HG03064 (cell line): ENCODE measurements at regions not wholly inside any gene's neighbourhood (a gene's known extent, or its start where the extent isn't known, plus 50 kb on each side); places are given as distances from the start of the nearest gene placed in this dataset.
"Not testable (repeated sequence)": the region's sequence is repeated elsewhere in the genome, so short reads cannot be mapped to it uniquely, and the experiment has no call there.

Source experiments
- ATAC-seq: cut with Tn5 transposase; IDR thresholded peaks from one replicate; pipeline ENCODE4 v1.9.1; 2021; ENCODE audit warnings: low read depth; ENCODE audit not compliant: unreplicated experiment

DNA sequence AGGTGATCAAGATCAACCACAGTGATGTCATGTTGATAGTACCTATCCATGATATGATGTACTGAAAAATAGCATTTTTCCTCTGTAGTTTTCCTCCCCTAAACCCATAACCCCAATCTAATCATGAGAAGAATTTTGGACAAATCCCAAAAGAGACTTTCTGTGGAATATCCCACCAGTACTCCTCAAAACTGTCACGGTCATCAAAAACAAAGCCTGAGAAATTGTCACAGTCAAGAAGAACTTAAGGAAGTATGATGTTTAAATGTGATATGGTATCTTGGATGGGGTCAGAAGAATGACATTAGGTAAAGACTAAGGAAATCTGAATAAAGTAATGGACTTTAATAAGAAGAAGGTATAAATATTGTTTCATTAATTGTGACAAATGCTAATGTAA is 248.8 kb downstream of the RMST start:
- no peak for ATAC-seq

DNA sequence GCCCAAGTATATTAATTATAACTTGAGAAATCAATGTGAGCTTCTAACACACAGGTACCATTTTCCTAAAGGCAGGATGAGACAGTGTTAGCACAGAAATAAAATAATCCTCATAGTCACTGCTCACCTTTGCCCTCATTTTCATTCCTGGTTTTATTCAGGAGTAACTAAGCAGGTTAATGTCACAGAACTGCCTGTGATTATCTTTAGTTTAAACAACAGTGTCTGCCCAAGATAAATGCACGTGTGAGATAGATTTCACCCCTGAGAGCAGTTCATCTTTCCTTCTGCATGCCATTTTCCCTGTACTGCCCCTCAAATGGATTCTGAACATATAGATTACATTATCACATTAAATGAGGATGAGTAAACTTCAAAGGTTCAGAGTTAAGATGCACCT is 250.7 kb downstream of the RMST start:
- no peak for ATAC-seq

DNA sequence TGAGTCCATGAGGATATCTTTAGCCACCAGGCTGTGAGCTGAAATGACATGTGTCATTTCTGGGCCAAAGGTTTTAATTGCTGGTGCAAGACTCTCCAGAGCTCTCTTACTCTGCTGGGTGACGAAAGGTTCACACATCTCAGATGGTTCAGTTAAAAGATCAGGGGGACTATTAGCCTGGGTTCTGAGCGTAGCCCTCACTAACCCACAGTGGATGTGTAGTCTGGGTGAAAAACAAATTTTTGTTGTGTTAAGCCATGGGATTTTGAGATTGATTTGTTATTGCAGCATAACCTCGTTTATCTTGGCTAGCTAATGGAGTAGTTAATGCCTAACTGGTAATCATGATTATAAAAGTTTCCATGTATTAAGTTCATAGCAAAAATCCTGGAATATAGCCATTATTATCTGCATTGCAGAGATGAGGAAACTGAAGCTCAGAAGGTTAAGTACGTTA is 251.5 kb downstream of the RMST start:
- ATAC-seq, result no peak

DNA sequence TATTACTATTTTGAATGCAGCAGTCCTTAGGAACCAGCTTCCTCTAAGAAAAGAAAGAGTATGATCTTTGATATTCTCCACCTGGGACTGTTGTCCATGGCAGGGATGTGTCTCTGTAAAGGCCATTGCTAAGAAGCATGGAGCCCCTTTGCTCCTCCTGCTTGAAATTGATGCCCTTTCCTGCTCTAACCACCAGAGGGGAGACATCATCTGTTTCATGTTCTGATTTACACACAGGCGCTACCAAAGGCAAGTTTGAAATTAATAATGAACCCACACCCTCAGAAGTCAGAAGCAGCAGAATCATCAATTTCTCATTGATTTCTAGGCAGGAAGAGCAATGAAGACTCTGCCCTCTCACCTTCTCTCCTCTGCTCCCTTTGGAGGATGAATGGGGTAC is 253.8 kb downstream of the RMST start:
- no peak for ATAC-seq

DNA sequence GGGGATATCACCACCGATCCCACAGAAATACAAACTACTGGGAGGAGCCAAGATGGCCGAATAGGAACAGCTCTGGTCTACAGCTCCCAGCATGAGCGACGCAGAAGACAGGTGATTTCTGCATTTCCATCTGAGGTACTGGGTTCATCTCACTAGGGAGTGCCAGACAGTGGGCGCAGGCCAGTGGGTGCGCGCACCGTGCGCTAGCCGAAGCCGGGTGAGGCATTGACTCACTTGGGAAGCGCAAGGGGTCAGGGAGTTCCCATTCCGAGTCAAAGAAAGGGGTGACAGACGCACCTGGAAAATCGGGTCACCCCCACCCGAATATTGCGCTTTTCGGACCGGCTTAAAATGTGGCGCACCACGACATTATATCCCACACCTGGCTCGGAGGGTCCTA is 261.2 kb downstream of the RMST start:
- ATAC-seq, result not testable (repeated sequence)

DNA sequence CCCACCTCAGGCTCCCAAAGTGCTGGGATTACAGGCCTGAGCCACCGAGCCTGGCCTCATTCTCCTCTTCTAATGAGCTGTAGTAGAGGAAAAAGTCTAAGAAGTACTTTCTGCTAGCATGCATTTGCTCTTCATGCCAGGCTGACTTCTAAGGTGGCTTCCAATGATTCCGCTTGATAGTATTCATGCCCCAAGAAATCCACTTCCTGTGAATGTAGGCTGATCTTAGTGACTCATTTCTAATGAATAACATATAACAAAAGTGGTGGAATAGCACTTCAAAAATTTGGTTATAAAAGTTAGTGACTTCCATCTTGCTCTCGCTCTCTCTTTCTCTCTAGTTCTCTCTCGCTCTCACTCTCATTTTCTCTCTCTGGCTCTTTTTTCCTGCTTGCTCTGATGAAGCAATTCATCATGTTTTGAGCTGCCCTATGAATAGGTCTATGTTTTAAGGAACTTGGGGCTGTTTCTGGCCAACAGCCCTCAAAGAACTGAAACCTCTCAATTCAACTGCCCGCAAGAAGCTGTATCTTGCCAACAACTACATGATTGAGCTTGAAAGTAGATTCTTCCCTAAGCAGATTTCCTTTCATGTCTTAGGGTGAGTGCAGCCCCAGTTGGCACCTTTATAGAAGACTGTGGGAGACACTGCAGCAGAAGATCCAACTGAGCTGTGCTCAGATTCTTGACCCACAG is 282.9 kb downstream of the RMST start:
- no peak for ATAC-seq

DNA sequence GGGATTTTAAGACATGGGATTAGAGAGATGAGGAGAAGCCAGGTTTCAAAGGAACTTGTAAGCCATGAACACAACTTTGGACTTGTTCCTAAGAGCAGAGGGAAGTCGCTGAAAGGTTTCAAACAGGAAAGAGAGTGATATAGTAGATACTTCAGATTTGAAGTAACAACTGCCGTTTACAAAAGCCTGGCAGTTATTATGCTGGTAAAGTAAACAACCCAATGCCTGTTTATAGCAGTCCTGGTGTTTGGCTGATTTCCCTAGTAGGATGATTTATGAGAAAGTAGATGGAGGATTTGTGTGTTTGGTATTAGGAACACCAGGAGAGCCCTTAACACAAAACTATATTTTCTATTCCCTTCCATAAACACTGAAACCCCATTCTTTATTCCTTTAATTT is 285.7 kb downstream of the RMST start:
- no peak for ATAC-seq

DNA sequence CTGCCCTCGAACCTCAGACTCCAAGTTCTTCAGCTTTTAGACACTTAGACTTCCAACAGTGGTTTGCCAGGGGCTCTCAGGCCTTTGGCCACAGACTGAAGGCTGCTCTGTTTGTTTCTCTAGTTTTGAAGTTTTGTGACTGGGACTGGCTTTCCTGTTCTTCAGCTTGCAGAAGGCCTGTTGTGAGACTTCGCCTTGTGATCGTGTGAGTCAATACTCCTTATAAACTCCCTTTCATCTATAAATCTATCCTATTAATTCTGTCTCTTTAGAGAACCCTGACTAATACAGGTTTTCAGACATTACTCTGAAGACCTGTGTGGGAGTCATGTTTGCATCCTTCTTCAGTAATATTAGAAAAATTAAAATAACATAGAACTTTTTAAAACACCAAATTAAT is 289.1 kb downstream of the RMST start:
- ATAC-seq, result no peak

DNA sequence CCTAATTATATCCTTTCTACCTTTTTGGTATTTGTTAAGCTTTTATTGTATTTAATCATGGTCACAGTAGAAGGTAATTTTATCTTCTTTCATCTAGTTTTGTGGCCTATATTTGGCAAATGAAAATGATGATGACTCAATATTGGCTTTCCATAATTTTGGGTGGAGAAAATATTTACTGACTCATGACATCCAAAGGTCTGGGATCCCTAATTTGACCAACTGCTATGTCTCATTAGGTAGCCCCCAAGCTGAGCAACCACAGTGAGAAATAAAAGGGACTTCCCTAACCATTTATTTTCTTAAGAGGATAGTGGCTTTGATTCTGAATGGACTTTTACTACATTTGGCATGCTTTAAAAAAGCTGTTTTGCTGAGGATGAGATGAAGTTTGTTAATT is 289.5 kb downstream of the RMST start:
- no peak for ATAC-seq

DNA sequence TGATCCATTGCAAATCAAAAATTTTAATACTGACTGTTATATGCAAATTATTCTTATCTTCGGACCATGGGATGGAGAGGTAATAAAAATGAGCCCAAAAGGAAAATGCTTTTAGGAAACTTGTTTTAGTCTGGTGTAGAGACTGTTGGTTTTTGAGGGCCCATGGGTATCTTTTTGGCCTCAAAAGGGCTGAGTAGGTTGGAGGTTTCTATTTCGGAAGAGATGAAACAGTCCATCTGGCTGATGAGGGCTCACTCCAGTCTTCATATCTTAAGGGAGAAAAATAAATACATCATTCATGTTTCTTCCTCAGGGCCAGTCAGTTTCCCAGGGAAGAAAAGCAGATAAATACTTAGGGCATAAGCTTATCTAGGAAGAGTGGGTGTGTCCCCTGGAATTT is 290.7 kb downstream of the RMST start:
- no peak for ATAC-seq

DNA sequence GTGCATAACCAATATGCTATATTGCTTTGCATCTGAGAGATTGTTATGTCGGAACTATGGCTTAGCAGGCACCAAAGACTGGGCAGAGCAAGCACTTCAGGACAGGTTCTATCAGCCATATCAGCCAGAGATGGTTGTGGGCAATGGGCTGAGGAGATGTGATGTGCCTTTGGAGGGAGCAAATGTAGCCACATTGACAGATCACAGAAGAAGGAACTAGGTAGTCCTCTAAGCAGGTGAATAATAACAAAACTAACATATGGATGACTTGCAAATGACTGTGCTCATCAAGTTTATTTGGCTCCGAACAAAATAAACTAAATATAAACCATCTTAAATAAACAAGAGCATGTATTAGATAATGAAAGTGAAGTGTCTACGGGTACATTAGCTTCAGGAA is 291.7 kb downstream of the RMST start:
- ATAC-seq, result no peak

DNA sequence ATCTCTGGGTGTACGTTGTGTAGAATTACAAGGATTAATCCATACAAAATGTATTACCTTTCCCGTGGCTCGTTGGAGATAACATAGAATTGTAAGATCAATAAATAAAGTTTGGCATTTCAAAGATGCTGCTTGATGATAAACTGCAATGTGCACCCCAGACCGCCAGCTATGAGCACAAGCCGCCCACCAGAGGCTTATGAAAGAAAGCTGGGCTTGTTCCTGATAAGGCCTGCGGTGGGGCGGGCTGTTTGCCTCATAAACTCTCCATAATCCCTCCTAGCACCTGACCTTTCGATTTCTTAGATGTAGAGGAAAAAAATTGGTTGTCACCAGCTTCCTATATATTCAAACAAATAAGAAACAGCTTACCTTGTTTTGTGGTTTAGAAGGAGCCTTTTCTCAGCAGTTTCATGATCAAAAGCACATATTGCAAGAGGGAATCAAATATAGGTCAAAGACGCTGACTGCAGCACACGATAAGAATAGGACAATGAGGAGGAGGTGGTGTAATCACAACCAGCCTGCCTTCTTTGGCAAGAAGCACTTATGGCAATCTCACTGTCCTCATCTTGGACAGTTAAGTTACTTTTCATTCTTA is 293.6 kb downstream of the RMST start:
- ATAC-seq, result no peak

DNA sequence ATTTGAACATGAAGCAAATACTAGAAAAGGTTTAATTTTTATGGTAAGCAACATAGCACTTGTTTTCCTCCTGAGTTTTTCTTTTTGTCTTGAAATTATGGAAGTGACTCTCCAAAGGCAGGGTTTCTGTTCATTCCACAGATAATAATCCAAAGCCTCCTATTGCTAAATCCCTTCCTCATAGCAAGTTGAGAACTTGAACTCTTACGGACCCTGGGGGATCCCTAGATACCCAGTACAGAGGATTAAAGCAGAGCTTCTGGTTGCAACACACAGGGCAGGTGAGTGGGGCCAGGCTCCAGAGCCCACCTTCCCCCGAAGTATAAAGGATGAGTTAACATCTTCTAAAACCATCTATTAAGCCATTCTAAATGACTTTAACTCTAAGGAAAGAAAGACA is 294.1 kb downstream of the RMST start:
- ATAC-seq, result no peak

DNA sequence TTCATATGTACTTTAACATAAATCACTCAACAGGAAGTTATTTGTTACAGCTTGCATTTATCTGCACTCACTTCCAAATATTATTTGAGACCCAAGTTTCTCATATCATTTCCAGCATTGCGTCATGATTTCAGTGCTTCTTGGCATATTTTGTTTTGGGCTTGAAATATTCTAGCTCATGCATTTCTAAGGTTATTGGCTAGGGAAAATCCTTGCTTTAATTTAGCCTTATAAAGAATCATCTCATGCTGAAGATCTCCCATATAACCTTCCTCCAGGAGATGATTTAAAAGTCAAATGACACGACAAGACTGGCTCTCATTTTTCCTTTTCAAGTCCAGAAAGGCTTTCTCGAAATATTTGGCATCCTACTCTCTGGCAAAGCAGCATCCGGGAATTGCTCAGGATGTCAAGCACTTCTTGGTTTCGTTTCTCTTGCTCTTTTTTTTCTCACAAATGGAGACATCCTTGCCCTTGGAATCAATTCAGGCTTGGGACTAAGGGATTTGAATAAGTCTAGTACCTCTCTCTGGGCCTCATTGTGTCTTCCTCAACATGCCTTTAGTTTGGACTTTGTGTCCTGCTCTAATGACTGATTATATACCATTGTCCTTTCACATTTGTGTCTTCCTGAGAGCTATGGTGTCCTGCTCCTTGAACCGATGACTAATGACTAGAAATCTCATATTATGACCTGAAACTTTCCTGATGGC is 295.0 kb downstream of the RMST start:
- no peak for ATAC-seq

DNA sequence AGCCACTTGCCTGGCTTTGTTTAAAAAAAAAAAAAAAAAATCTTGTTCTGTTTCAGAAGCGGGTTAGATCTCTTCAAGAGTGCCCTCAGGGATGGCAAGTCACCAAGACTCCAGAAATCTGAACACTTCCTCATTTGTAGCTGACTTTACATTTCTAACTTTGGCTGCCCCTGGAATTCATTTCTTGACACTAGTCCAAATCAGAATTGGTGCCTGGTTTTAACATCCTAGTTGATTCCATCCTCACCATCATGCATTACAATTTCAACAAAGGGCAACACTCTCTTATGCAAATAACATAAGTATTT is 295.5 kb downstream of the RMST start:
- no peak for ATAC-seq

DNA sequence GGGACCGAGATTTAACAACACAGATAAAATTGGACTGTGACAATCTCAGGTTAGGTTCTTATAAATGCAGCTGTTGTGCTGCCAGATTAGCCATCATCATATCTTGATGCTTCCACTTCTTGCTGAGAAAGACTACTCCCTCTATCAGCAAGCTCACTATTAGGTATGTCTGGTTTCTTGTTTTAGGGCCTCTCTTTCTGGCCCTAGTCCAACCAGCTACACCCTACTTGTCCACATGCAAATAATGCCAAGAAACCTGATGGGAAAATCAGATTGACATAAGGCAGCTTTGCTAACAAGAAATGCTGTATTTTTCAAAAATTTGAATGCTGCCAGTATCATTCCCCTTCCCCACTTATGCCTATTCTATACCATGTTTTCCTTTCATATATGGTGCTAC is 296.0 kb downstream of the RMST start:
- no peak for ATAC-seq

DNA sequence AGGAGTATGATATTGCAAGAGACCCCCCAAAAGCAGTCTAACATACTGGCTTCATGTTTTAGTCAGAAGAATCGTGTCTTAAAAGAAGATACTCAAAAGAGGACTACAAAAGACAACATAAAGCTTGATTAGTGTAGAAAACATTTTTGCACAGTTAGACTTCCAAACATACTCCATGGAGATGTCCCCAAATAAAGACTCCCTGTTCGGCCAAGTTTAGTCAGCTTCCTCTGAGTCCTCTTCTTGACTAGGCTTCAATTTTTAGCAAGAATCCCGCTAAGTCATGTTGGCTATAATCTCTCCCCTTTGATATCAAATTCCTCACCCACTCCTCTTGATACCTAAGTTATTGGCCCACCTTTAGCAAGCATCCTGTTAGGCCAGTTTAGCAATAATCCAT is 298.0 kb downstream of the RMST start:
- ATAC-seq, result no peak

DNA sequence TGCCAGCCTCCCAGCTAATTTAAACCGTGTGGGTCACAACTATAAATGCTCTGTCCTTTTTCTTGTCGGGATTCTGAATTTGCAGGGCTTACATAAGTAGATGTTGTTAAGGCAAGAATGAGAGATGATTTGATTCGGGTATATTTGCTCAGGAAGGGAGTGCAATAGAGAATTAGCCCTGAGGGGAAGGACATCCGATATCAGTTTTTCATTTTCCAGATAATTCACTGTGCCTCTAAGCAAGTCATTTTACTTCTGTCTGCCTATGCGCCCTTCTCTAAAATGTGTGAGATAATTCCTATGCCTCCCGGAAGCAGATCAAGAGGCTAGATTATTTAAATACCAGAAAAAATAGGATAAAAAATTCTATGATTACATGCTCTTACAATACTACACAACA is 300.5 kb downstream of the RMST start:
- no peak for ATAC-seq

DNA sequence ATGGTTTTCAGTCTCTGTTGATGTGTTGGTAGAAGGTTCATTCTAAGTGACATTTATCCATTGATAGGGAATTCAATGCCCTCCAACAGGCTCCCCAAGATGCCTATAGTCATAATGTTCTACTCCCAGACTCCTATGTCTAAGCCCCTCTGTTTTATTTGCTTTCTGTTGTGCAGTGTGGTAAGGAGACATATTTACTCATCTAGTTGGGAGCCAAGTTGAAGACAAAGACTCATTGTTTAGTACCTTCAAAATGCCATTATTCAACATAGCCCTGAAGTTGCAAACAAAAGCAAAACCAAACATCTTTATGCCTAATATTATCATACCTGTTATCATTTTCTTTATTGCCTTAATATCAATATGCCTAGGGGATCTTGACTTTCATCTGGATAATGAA is 302.1 kb downstream of the RMST start:
- ATAC-seq, result no peak

DNA sequence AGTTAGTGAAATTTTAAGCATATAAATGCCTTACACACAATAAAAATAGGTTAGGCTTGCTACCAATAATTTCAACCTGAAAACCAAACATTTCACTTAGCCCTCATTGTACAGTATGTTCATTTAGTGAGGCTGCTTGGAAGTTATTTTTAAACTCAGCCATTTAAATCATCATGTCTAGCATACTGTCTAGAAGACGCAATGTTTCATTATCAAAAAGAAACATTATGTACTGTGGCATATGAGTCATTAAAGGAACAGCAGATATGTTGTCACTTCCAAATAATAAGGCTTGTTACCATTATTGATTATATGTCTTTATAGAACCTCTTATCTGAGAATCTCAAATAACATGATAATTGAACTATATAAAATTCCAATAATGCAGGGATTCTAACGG is 304.7 kb downstream of the RMST start:
- ATAC-seq, result no peak

DNA sequence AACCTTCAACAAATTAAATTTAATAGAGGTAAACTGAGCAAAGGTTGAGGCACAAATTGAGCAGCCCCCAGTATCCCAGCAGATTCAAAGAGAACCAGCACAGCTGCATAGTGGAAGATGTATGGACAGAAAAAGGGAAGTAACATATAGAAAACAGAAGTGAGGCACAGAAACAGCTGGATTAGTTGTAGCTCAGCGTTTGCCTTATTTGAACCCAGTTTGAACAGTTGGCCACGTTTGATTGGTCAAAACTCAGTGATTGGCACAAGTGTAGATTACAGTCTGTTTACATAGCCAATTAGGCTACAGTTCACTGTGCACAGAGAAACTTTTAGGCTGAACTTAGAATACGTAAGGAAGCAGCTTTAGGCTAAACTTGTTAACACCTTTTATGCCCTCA is 315.5 kb downstream of the RMST start:
- ATAC-seq, result no peak

DNA sequence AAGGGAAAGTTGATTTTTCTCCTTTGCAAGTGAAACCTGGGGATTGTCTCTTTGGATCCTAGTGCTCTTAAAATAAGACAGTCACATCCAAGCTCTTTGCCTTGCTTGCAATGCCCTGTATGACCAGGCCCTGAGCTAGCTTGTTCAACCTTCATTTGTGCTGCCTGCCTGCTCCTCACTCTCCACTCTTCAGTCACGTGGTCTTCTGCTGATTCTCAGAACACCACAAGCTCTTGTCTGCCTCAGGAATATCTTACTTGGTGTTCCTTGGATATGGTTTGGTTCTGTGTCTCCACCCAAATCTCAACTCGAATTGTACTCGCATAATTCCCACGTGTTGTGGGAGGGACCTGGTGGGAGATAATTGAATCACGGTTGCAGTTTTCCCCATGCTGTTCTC is 318.7 kb downstream of the RMST start:
- ATAC-seq, result no peak
